DMS 273 treated with DMSO at 0.1 percent for 48 hours (cell line): ENCODE measurements at regions not wholly inside any gene's neighbourhood (a gene's known extent, or its start where the extent isn't known, plus 50 kb on each side); places are given as distances from the start of the nearest gene placed in this dataset.
"Not testable (repeated sequence)": the region's sequence is repeated elsewhere in the genome, so short reads cannot be mapped to it uniquely, and the experiment has no call there.

Source experiments
- DNase-seq: peaks from one replicate; lab custom pipeline; 2025; lab: John Stamatoyannopoulos, UW

GRCh38 chr4:143819029-143819428 is 86.3 kb downstream of the GYPE start:
- DNase-seq, result no peak

- not testable (repeated sequence) for DNase-seq
Observed at GRCh38 chr4:143817866-143818265, 87.5 kb downstream of the GYPE start.

GRCh38 chr4:143815375-143815774 is 90.0 kb downstream of the GYPE start:
- DNase-seq, result not testable (repeated sequence)

GRCh38 chr4:143813431-143814154 is 91.8 kb downstream of the GYPE start:
- not testable (repeated sequence) for DNase-seq

GRCh38 chr4:143791693-143792092 is 91.2 kb upstream of the FREM3 start:
- DNase-seq, result not testable (repeated sequence)

GRCh38 chr4:143790425-143790824 is 90.0 kb upstream of the FREM3 start:
- DNase-seq, result not testable (repeated sequence)

- not testable (repeated sequence) for DNase-seq
Observed at GRCh38 chr4:143789618-143790017, 89.1 kb upstream of the FREM3 start.

GRCh38 chr4:143784567-143784966 is 84.1 kb upstream of the FREM3 start:
- no peak for DNase-seq

GRCh38 chr4:143782521-143782920 is 82.0 kb upstream of the FREM3 start:
- DNase-seq, result no peak

- peak; percentile 5 for DNase-seq
Observed at GRCh38 chr4:143773998-143774895, 73.8 kb upstream of the FREM3 start.

- DNase-seq, result no peak
Observed at GRCh38 chr4:143771269-143771668, 70.8 kb upstream of the FREM3 start.

- DNase-seq, result no peak
Observed at GRCh38 chr4:143768007-143768591, 67.6 kb upstream of the FREM3 start.

- no peak for DNase-seq
Observed at GRCh38 chr4:143763587-143763986, 63.1 kb upstream of the FREM3 start.

- no peak for DNase-seq
Observed at GRCh38 chr4:143762511-143762910, 62.0 kb upstream of the FREM3 start.
